Hindlimb muscle (tissue), 1 donor: ENCODE measurements at regions not wholly inside any gene's neighbourhood (a gene's known extent, or its start where the extent isn't known, plus 50 kb on each side); places are given as distances from the start of the nearest gene placed in this dataset.

Experiments
- DNase-seq: peaks from one replicate; pipeline ENCODE4 v3.0.0-alpha.2; 2013

DNA sequence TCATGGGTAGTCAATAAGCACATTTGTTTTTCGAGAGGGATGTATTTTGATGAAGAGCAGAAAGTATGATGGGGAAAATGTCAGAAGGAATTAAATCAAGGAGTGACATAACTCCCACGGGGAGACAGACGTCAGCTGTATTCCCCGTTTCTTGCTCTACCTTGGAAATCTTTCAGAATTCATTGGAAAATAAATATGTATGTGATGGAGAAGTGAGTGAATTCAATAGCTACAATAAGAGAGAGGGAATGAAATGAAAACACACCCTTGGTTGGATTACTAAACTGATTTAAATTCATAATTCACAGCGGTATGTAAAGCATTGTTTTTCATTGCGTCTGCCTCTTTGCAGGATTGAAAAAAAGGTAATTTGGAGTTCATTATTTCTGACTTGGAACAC, 209.7 kb upstream of the KLF4 start:
- no peak for DNase-seq

DNA sequence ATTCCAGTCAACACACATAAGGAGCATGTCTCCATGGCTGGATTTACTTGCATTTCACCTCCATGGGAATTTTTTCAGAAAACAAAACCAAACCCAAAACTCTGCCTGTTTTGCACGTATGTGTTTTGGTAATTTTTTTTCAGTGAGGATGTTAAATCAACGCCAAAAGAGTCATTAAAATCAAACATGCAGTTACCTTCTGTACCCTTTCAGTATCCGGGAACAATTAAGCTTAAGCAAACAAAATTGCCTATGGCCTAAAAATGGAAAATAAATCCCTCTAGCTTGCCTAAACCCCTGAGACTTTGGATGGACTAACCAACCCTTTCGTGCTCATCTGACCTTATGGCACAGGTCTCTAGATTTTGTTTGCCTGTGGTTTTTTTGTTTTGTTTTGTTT, 209.2 kb upstream of the KLF4 start:
- DNase-seq = no peak

DNA sequence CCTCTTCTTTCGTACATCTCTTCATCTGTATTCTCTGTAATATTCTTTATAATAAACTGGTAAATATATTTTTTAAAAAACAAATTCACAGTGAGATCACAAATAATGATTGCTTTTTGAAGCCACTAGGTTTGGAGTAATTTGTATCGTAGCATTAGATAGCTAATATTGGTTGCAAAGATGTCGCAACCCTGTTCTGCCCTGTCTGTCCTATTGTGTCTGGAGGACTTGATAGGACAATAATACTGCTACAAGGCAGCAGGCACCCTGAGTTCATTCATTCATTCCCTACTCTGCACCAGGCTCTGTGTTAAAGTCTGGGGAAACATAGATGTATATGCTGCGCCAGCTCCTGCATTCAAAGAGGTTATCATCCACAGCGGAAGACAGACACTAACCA, 206.7 kb upstream of the KLF4 start:
- no peak for DNase-seq

- DNase-seq = no peak
Observed at GRCh38 chr9:107694390-107694789, 204.8 kb upstream of the KLF4 start.

GRCh38 chr9:107693625-107694326, 204.2 kb upstream of the KLF4 start:
- DNase-seq = no peak

DNA sequence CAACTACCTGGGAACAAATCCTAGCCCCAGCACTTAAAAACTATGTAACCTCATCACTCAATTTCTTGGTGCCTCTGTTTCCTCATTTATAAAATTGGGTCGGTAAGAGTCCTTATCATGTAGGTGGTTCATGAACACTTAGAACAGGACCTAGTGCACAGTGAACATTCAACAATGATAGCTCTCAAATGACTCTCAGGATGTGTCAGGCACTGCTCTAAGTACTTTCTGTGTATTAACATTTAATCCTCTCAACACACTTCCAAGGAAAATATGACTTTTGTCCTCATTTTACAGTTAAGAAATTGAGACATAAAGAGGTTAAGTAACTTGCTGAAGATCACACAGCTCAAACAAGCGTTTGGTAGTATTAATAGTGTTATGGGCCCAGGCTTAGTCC, 202.1 kb upstream of the KLF4 start:
- no peak for DNase-seq

GRCh38 chr9:107690021-107690420, 200.5 kb upstream of the KLF4 start:
- no peak for DNase-seq

- no peak for DNase-seq
Observed at GRCh38 chr9:107688728-107689127, 199.2 kb upstream of the KLF4 start.

DNA sequence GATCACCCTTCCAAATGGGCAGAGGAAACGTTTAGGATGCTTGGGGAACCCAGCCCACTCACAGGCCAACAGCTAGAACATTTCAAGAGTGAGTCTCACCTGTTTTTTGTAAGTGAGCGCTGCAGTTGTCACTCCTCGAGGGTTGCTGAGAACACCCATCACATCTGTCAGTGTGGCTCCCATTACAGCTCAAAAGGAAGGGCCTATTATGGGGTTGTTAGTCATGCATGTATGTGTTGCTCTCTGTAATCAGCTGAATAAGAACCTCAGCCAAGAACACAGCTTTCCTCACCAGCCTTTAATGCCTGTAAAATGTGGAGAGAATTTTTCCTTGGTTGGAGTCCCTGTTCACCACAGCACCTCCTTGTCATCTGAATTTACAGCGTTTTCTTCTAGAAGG, 196.3 kb upstream of the KLF4 start:
- no peak for DNase-seq

DNA sequence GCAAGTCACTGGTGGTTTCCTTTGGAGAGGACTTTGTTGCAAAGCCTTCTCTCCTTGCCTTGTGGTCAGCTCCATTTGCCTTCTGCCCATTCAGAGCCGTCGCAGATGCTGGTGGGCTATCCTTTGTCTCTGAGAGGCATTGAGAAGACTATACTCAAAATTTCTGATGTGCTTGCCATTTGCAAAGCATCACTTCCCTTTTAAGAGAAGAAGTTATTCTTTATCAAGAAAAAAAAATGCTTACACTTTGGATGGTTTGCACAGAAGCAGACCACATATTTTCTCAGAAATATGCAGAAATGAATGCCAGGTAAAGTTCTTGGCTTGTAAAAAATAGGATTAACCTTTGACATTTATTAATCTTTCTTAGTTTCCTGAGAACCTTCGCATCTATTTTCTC, 195.8 kb upstream of the KLF4 start:
- no peak for DNase-seq

DNA sequence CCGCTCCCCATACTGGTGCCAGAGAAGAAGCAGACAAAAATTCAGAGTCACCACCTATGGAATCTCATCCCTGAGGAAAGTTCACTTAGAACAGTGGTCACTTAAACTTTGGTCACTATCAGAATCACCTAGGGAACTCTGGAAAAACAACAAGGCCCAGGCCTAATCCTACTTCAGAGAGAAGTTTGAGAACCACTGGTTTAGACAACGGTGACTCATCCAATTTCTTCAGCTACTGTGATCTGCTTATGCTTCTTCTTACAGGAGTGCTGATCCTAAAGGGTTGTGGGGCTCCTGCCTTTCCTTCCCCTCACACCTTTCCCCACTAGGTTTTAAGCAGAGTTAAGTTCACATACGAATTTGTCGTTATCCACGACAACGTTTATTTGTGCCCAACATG, 194.7 kb upstream of the KLF4 start:
- DNase-seq = no peak

- no peak for DNase-seq
Observed at GRCh38 chr9:107683566-107683965, 194.0 kb upstream of the KLF4 start.

DNA sequence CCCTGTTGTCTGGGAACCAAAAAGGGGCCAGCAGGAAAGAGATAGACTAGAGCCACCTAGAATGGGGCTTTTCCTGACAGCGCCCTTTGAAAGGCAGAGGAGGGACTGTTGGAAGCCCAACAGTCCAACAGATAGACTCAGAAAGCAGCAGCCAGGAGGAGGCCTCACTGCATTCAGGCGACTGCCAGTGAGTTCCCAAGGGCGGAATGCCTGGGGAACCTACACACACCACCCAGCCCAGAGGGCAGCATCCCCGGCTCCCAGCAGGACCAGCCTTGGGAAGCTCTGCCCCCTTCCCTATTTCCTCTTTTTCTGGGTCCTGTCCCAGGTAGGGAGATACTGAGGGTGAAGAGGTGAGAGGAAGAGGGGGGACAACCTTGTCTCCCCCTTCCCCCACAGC, 192.4 kb upstream of the KLF4 start:
- DNase-seq = no peak

GRCh38 chr9:107675351-107676259, 186.0 kb upstream of the KLF4 start:
- no peak for DNase-seq

GRCh38 chr9:107674721-107675277, 185.2 kb upstream of the KLF4 start:
- no peak for DNase-seq

DNA sequence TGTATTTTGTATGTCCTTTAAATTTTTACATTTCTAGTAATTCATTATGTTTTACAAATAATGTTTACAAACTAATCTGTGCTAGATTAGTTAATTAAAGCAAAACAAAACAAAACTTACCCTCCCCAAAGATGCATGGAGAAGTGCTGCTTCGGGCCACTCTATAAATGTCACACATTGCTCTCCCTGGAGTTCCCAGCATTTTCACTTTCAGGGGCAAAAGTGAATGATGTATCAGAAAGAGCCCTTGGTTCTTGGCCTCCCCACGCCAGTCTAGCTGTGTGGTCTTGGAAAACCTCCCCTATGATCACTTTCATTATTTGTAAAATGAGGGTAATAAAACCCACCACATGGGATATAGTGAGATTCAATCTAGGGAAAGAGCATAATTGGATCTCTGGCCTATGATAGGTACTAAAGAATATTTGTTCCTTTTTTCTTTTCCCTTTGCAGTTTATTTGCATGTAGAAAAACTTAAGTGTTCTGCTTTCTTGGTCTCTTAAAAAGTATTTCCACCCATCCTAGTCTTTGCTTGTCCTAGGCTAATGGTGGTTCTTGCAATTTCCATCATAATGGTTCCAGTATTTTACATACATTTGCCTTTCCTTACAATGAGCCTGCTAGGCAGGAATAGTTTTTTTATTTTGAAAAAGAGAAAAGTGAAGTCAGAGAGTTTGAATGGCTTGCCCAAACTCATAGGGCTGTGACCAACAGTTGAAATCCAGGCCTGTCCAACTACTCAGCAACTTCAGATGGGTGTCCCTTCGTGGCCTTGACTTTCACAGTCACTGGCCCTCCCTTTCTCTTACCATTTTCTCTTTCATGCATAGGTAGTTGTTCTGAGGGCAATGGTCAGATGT, 184.5 kb upstream of the KLF4 start:
- DNase-seq = no peak

DNA sequence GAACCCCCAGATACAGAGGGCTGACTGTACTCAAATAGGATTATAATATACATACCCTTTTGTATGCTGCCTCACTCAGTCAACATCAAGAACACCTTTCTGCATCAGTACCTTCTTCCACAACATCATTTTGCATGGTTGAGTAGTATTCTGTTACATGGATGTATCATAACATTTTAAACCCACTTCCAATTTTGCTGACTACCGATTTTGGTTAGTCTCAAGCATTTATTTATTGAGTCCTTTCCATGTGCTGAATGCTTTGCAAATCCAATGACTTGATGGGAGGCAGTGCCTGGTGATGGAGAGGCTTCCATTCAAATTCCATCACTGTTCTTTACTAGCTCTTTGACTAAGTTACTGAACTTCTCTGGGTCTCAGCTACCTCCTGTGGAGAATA, 182.0 kb upstream of the KLF4 start:
- DNase-seq = no peak

DNA sequence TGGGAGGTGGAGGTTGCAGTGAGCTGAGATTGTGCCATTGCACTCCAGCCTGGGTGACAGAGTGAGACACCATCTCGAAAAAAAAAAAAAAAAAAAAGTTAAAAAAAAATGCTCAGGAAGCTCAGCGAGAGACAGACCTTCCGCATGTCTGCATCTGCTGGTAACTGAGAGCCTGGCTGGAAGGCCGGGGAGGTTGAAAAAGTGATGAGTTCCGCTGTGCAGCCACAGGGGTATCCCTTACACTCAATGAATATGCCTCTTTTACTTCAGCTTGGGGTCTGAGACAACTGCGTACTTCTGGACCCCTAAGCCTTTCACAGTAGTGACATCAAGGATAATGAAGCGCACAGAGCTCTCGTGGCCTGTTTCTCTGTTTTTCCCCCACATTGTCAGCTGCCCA, 179.9 kb upstream of the KLF4 start:
- no peak for DNase-seq

DNA sequence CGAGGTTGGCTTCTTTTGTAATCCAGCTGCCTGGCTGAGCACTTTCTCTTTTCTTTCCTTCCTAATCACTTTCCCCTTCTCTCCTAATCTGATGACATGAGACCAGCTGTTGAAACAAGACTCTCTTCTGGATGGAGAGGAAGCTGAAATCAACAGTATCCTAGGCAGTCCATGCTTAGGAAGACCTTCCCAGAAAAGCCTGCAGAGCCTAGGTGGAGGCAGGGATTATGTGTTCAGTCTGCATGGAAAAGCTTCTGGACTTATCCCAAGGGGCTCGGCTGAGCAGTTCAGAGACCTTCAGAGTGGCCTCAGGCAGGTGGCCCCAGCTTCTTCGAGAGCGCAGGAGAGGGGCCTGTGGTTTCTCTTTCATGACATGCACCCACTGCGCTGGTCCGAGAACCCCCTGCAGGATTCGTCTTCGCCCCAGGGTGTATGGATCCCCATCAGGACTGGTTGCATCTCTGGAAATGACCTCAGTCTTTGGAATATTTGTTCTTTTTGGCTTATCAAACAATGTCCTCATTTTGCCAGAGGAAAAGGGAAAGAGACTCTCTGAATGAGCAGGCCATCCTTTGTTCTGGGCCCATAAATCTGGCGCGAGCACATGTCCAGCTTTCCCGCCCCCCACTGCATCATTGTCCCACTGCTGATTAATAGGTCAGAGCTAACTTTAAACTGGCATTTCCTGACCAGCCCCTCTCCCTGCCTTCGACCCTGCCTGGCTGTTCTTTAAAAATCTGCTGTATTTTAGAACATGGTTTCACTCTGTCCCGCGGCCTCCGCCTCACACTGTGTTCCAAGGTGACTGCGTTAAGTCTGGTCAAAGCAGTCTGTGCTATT, 177.9 kb upstream of the KLF4 start:
- DNase-seq = peak; percentile 56

DNA sequence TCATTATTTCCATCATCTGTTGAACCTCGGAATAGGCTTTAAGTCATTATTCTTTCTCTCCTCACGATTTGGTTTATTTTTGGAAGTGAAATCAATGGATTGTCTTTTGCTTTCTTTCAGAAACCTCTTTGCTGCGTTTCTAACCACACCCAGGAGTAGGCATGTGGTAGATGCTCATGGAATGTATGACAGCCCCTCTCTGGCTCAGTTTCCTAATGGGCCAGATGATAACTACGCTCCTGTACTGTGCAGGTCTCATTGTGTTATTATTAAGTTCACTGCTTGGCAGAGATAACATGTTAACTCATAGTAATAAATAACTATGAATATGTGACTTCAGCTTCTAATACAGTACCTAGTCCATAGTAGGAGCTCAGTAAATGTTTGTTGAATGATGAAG, 175.5 kb upstream of the KLF4 start:
- no peak for DNase-seq

- DNase-seq = no peak
Observed at GRCh38 chr9:107660976-107661375, 171.4 kb upstream of the KLF4 start.

- DNase-seq = no peak
Observed at GRCh38 chr9:107653263-107653821, 163.8 kb upstream of the KLF4 start.
